ENCODE measurements at regions not wholly inside any gene's neighbourhood (a gene's known extent, or its start where the extent isn't known, plus 50 kb on each side); places are given as distances from the start of the nearest gene placed in this dataset.
"Not testable (repeated sequence)": the region's sequence is repeated elsewhere in the genome, so short reads cannot be mapped to it uniquely, and the experiment has no call there.

DNA sequence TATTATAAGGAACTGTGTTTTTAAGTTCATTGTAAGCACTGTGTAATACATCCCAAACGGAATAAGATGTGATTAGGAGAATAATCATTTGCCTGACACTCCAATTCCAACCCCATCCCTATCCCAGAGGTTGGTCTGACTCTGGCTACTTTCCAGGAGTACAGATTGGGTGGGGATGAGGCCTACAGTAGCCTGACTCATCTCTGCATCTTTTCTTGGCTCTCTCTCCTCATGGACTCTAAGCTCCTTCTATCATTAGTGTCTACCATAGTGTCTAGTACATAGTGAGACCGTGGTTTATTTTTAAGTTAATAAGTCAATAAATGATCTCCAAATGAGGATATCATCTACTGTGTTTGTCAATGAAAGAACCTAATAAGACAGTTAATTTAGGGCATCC lies 92.2 kb upstream of the CNKSR3 start:
- DNase-seq, result no peak

- DNase-seq, result no peak
Observed at GRCh38 chr6:154604119-154604518, 93.6 kb upstream of the CNKSR3 start.

DNA sequence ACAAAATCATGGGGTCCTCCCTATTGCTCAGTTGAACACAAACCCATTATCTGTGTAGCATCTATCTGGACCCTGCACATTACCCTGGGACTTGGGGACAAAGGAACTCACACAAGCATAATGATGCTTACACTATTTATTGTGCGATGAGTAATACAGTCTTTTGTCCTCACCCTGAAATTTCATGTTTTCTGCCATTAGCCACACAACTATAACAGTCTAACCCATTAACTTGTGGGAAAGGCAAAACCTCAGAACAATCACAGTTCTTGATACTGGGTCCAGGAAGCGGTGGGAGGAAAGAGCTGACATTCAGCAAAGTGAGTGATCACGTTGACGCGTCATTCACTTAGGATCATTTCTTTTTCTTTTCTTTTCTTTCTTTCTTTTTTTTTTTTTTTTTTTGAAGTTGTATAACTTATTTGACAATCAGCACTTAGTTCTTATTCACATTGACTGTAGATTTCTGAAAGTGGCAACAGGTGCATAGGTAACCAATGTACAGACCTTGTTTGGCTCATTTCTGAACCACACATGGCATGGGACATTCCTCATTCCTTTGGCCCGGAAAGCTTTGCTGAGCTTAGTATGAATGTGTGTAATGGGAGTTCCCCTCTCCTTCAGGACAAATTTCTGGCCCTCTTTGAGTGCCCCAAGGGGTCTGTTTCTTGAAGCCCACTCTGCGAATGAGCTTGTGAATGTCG lies 94.8 kb upstream of the CNKSR3 start:
- DNase-seq, result peak; percentile 3

GRCh38 chr6:154605882-154606370 lies 95.4 kb upstream of the CNKSR3 start:
- no peak for DNase-seq

- peak; percentile 56 for DNase-seq
Observed at GRCh38 chr6:154606457-154606856, 96.0 kb upstream of the CNKSR3 start.

GRCh38 chr6:154606860-154607259 lies 96.4 kb upstream of the CNKSR3 start:
- DNase-seq, result no peak

- no peak for DNase-seq
Observed at GRCh38 chr6:154611241-154611640, 100.8 kb upstream of the CNKSR3 start.

- no peak for DNase-seq
Observed at GRCh38 chr6:154611847-154612246, 101.4 kb upstream of the CNKSR3 start.

- DNase-seq, result no peak
Observed at GRCh38 chr6:154613137-154613676, 102.7 kb upstream of the CNKSR3 start.

DNA sequence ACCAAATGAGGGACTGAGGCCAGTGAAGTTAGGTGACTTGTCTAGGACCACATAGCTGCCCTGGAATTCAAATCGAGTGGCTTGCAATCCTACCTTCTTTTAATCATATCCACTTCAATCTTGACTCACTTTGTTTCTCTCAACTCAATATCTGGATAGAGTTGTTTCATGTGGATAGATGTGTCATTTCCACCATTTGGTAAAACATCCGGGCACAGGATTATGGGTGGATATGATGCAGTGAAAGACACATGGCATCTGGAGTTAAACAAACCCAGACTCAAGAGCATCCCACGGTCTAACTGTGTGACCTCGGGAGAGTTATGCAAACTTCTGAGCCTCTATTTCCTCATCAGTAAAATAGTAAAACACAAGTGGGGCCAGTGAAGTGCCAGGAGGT lies 103.6 kb upstream of the CNKSR3 start:
- DNase-seq, result no peak

GRCh38 chr6:154614641-154615040 lies 104.2 kb upstream of the CNKSR3 start:
- DNase-seq, result no peak

GRCh38 chr6:154615483-154616025 lies 105.1 kb upstream of the CNKSR3 start:
- no peak for DNase-seq

GRCh38 chr6:154617175-154617574 lies 106.7 kb upstream of the CNKSR3 start:
- no peak for DNase-seq

DNA sequence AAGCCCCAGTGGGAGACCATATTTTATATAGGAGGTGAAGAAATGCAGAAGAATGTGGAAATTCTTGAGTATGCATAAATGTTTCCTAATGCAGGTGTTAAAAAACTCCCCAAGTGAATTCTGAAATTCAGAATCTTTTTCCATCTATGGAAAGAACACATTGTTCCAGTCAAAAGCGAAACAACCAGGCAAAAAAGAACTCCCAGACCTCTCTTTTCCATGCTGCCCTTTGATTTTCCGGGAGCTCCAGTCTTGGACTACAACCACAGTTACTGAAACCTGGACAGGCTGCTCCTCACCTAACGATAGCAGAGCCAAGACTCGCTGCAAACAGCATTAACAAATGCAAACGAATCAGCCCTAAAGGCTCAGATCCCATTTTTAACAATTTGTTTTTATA lies 108.7 kb upstream of the CNKSR3 start:
- no peak for DNase-seq

GRCh38 chr6:154621686-154622085 lies 111.2 kb upstream of the CNKSR3 start:
- no peak for DNase-seq

DNA sequence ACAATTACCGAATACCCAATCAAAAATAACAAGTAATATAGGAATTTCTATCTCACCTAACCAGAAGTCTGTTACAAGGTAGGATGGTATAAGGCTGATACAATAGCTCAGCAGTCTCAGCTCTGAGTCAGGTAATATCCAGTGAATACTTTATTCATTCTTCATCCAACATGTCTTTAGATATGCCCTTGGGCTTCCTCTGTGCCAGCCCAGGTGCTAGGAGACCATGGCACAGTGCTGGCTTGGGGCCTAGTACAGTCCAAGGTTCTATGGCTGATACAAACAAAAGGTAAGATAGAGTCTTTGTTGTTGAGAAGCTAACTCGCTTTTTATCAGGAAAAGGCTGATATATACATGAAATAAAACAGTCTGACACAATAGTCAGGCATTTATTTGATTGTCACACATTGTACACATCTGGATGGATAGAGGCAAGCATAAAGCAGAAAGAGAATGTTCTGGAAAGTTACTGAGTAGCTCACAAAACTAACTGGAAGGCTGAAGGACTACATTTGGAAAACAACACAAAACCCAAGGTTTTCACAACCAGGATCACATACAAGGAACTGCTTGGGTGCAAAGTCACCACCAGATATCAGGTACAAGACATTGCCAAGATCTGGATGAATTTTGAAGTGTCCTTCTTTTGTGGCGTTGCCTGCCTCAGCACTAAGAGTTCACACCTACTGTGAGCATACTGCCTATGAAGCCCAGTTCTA lies 110.4 kb upstream of the SCAF8 start:
- no peak for DNase-seq

GRCh38 chr6:154623391-154623790 lies 109.8 kb upstream of the SCAF8 start:
- DNase-seq, result no peak

DNA sequence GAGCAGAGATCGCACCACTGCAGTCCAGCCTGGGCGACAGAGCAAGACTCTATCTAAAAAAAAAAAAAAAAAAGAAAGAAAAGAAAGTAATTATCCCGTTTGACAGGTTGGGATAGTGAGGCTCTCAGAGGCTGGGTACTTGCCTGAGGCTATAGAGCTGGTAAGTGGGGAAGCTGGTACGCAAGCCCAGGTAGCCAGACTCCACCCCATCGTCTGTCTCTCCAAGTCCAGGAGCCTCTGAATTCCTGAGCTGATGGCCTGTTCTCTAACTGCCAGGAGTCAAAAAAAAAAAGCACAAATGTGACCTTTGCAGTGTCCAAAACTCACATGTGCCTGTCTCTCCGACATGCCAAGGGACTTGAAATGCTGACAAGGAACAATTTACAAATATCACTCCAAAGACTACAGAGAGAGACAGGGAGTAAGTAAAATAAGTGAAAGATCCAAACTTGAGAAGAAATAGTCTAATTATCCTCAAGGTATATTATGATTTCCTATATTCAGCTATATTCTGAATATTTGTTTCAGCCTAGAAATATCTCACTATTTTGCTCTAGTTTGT lies 109.1 kb upstream of the SCAF8 start:
- no peak for DNase-seq

- not testable (repeated sequence) for DNase-seq
Observed at GRCh38 chr6:154624727-154625126, 108.5 kb upstream of the SCAF8 start.

DNA sequence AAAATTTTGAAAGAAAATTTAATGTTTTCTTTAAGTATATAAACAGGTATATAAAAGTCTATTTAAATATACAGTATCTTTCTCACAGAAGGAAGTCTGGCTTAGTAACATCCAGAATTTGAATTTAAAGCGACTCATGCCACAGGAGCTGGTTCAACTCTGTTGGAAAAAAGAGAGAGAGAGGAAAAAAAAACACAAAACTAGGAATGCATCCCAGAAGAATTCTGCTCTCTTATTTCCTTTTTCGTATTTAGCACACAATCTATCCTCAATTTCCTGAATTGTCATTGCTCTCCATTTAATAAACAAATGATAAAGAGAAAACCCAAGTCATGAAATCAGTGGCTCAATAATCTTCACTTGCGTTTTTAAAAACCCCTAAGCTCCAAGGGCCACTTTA lies 107.5 kb upstream of the SCAF8 start:
- DNase-seq, result no peak

DNA sequence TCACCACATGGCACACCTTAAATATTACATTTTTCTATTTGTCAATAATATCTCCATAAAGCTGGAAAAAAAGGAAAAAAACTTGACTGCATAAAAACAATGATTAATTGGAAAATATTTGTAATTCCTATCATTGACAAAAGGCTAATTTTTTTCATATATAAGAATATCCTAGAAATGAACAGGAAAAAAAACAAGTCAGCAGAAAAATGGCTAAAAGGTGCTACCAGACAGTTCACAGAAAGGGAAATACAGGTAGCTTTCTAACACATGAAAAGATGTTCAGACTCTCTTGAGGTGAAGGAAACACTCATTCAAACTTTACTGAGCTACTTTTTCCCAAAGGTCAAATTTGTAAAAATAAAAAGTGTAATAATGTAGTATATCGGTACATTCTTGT lies 104.1 kb upstream of the SCAF8 start:
- no peak for DNase-seq

GRCh38 chr6:154632119-154632518 lies 101.1 kb upstream of the SCAF8 start:
- no peak for DNase-seq

DNA sequence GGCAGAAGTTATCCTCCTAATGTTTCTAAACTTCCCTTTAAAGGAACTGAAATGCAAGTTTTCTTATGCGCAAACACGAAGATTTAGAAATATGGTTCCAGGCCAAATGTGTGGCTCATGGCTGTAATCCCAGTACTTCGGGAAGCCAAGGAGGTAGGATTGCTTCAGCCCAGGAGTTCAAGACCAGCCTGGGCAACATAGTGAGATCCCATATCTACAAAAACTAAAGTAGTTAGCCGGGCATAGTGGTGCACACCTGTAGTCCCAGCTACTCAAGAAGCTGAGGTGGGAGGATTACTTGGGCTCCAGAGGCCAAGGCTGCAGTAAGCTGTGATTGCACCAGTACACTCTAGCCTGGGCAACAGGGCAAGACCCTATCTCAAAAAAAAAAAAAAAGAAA lies 95.8 kb upstream of the SCAF8 start:
- no peak for DNase-seq

DNA sequence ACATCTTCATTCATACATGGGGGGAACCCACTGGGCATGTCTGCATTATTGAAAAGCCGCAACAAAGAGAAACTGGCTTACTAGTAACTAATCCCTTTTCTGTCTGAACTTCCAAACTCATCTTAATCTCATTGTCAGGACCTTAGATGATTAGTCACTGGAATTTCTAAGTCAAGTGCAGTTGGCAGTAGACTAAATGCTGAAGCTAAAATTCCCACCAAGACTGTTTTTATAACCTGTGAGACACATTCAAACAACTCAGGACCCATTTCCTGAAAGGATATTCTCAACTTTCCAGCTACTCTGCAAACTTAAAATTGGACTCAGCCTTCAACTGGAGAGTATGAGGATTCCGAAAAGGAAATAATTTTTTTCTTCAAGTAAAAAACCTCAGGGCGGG lies 94.8 kb upstream of the SCAF8 start:
- no peak for DNase-seq

Data from CD4-positive, alpha-beta T cell treated with Interleukin-10 for 1 hour (primary cell).